ENCODE measurements at regions not wholly inside any gene's neighbourhood (a gene's known extent, or its start where the extent isn't known, plus 50 kb on each side); places are given as distances from the start of the nearest gene placed in this dataset.

DNA sequence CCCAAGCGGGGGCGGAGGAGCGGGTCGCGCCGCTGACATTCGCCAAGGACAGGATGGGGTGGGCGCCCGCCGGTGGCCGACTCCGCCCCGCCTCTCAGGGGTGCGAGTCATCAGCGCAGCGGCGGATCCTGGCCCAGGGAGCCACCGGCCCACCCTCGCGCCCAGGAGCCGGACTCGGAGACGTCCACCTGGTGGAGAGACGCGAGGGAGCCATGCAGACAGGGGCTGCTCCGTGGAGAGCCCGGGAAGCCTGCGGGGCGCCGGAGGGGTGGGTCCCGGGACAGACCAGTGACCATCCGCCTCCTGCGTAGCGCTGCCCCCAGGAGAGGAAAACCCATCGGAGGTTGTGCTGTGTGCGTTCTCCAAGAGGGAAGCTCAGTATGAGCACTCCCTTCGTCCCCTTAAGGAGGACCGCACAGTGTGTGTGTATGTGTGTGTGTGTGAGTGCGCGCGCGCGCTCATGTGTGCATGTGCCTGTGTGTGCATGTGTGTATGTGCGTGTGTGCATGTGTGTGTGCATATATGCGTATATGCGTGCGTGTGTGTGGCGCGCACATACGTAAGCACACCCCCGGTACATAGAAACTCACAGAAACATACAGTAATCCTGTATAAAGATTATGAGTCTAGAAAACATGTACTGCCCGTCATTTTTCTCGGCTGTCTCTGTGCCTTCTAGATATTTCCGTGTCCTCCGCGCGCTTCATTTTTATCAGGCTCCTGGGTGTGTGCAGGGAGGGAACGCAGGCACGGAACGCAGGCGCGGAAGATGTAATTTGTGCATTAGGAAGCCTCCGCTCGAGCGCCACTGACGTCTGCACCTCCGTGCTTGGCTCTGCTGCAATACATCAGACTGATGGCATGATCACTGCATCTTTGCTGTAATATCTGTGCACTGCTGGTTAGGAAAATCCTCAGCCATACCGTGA, 158.9 kb downstream of the TBXT start:
- Histone ChIP-seq H3K56ac (ENCODE audit: extremely low read depth, insufficient read depth, low read length) (peak overlapping the region; percentile 13; the same call in 1 of the 2 replicates), H2BK15ac (ENCODE audit: low read depth, low read length) (peak overlapping the region; percentile 11; the same call in 1 of the 3 replicates), H3K9me3 (ENCODE audit: control insufficient read depth, insufficient read depth, low read length) (no peaks in the 10 kb centered on the region), H3K4ac (ENCODE audit: low read depth, low read length) (peak overlapping the region; percentile 19), H2AK5ac (ENCODE audit: low read depth, low read length) (0 out of 2 replicates have a peak overlapping the region, but pooled peaks have one; percentile 52), H3K4me2 (ENCODE audit: low read depth, low read length) (peak overlapping the region; percentile 92), H3K4me1 (ENCODE audit: control insufficient read depth, insufficient read depth, low read length) (peaks cover 29% of the 10 kb centered on the region), H2BK20ac (ENCODE audit: low read depth, low read length) (no peak overlapping the region), H4K20me1 (ENCODE audit: insufficient read depth, low read length) (no peaks in the 10 kb centered on the region), H4K5ac (ENCODE audit: low read depth, low read length) (peak overlapping the region; percentile 38), H3K36me3 (ENCODE audit: control insufficient read depth, insufficient read depth, low read length) (no peaks in the 10 kb centered on the region), H2BK120ac (ENCODE audit: low read depth, low read length) (peak overlapping the region; percentile 4; the same call in 1 of the 2 replicates), H3K27ac (ENCODE audit: insufficient read depth, low read length) (peak overlapping the region; percentile 34), H3K23ac (ENCODE audit: low read depth, low read length) (peak overlapping the region; percentile 29), H2AK9ac (replicated peaks; ENCODE audit: low read depth, low read length, poor library complexity) (no peak overlapping the region), H3K9ac (ENCODE audit: low read depth, low read length) (peak overlapping the region; percentile 56), H4K8ac (ENCODE audit: low read depth in 2 of 2, low read length in 2 of 2) (peak overlapping the region; percentile 6 to 85), H3K27me3 (ENCODE audit: control insufficient read depth, insufficient read depth, low read length) (no peaks in the 10 kb centered on the region), H3K4me3 (ENCODE audit: insufficient read depth, low read depth, low read length) (peak overlapping the region; percentile 48), H3K79me1 (ENCODE audit: low read depth in 1 of 2, low read length in 2 of 2) (no peaks in the 10 kb centered on the region), H3K18ac (ENCODE audit: low read depth, low read length) (peak overlapping the region; percentile 77), H4K91ac (ENCODE audit: insufficient read depth, low read depth, low read length) (peak overlapping the region; percentile 53; the same call in 1 of the 2 replicates), H2AFZ (replicated peaks; ENCODE audit: low read length, poor library complexity) (peak overlapping the region; percentile 81), H2BK5ac (ENCODE audit: low read depth, low read length, poor library complexity, severe bottlenecking) (peak overlapping the region; percentile 26), H3K9me1 (ENCODE audit: insufficient read depth, low read length) (peaks cover 9% of the 10 kb centered on the region; the same call in 1 of the 2 replicates), H3K14ac (replicated peaks; ENCODE audit: low read depth, low read length) (0 out of 2 replicates have a peak overlapping the region, but pooled peaks have one; percentile 20)
- CTCF ChIA-PET = interaction anchor here (0.6 to 1.1 kb wide), 3 partner anchors 18 to 198 kb away, joined by 3 to 4 read pairs (median 3); no protein-coding TSS in a partner anchor
- in situ Hi-C loops (cut with MboI; ENCODE audit: low sequenced_read_pairs) (no loop called here), dilution Hi-C loops (cut with HindIII; ENCODE audit: low sequenced_read_pairs, unreplicated experiment) (no loop called here), intact Hi-C loops (cut with micrococcal nuclease) (loop anchor here (5.0 kb wide), 1 partner anchor 69 kb away; no protein-coding TSS in a partner anchor)
- ATAC-seq (ENCODE audit: low read depth) (peak; percentile 54), DNase-seq (peak; percentile 88)
- POLR2A ChIA-PET (ENCODE audit: unreplicated experiment) = no interaction called here
- no TSS peak for BruUV-seq (replicated peaks)
- 2% methylated on average over 20 of the region's 68 CpGs; no CpG with 5 or more reads in 1 of the 2 experiments for WGBS, 2 experiments (ENCODE audit: extremely low coverage in 2 of 2, insufficient read length in 1 of 2)
- TF ChIP-seq RFX5 (IDR thresholded peaks at IDR 0.05; ENCODE audit: low read depth, low read length) (no peak), RCOR1 (IDR thresholded peaks at IDR 0.05; ENCODE audit: insufficient replicate concordance, low read length) (no peak), BHLHE40 (IDR thresholded peaks at IDR 0.05; ENCODE audit: low read depth, low read length) (no peak), USF2 (IDR thresholded peaks at IDR 0.05; ENCODE audit: low read depth, low read length) (no peak), POLR2A (IDR thresholded peaks at IDR 0.05; ENCODE audit: low read depth, low read length) (peak; percentile 68), MXI1 (IDR thresholded peaks at IDR 0.05; ENCODE audit: borderline replicate concordance, low read depth, low read length) (no peak; the same call in 1 of the 2 replicates), NFE2L2 (IDR thresholded peaks at IDR 0.05; ENCODE audit: low read depth, low read length) (no peak), SMC3 (IDR thresholded peaks at IDR 0.05; ENCODE audit: low read depth, low read length) (0 out of 2 replicates have a peak, but pooled peaks have one; percentile 14), FOS (IDR thresholded peaks at IDR 0.05; ENCODE audit: low read depth, low read length) (0 out of 2 replicates have a peak, but pooled peaks have one; percentile 14), CEBPB (IDR thresholded peaks at IDR 0.05; ENCODE audit: low read depth, low read length) (peak; percentile 73), RAD21 (IDR thresholded peaks at IDR 0.05; ENCODE audit: low read length) (peak; percentile 30), CHD1 (IDR thresholded peaks at IDR 0.05; ENCODE audit: low read depth, low read length) (0 out of 2 replicates have a peak, but pooled peaks have one; percentile 52), MAZ (IDR thresholded peaks at IDR 0.05; ENCODE audit: borderline replicate concordance, low read depth, low read length) (peak; percentile 45; the same call in 1 of the 2 replicates)
- TF ChIP-seq, protein P1, sequence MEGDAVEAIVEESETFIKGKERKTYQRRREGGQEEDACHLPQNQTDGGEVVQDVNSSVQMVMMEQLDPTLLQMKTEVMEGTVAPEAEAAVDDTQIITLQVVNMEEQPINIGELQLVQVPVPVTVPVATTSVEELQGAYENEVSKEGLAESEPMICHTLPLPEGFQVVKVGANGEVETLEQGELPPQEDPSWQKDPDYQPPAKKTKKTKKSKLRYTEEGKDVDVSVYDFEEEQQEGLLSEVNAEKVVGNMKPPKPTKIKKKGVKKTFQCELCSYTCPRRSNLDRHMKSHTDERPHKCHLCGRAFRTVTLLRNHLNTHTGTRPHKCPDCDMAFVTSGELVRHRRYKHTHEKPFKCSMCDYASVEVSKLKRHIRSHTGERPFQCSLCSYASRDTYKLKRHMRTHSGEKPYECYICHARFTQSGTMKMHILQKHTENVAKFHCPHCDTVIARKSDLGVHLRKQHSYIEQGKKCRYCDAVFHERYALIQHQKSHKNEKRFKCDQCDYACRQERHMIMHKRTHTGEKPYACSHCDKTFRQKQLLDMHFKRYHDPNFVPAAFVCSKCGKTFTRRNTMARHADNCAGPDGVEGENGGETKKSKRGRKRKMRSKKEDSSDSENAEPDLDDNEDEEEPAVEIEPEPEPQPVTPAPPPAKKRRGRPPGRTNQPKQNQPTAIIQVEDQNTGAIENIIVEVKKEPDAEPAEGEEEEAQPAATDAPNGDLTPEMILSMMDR (conservative IDR thresholded peaks at IDR 0.05; ENCODE audit: low read depth, low read length) = peak; percentile 20; the same call in 1 of the 2 replicates
